ENCODE measurements at regions not wholly inside any gene's neighbourhood (a gene's known extent, or its start where the extent isn't known, plus 50 kb on each side); places are given as distances from the start of the nearest gene placed in this dataset.

DNA sequence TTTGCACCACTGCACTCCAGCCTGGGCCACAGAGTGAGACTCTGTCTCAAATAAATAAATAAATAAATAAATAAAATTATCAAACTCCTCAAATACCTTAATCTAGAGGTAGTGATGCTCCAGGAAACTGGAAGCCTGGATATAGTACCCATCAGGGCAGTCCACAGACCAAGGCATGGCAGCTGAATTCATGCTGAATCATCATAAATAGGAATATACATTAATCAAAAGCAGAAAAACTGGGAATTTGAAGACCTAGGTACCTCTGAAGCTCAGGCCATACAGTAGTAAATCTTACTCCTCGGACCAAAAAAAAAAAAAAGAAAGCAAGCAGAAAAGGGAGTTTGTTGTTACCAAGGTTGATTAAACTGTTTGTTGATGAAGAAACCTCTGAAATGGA is 184.2 kb upstream of the CHODL start:
- TF ChIP-seq, protein P1, sequence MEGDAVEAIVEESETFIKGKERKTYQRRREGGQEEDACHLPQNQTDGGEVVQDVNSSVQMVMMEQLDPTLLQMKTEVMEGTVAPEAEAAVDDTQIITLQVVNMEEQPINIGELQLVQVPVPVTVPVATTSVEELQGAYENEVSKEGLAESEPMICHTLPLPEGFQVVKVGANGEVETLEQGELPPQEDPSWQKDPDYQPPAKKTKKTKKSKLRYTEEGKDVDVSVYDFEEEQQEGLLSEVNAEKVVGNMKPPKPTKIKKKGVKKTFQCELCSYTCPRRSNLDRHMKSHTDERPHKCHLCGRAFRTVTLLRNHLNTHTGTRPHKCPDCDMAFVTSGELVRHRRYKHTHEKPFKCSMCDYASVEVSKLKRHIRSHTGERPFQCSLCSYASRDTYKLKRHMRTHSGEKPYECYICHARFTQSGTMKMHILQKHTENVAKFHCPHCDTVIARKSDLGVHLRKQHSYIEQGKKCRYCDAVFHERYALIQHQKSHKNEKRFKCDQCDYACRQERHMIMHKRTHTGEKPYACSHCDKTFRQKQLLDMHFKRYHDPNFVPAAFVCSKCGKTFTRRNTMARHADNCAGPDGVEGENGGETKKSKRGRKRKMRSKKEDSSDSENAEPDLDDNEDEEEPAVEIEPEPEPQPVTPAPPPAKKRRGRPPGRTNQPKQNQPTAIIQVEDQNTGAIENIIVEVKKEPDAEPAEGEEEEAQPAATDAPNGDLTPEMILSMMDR (IDR thresholded peaks at IDR 0.05): no peak
- Histone ChIP-seq H3K4me1 (ENCODE audit: low read depth) (no peaks in the 10 kb centered on the region), H3K36me3 (ENCODE audit: low read depth) (no peaks in the 10 kb centered on the region), H3K9me3 (peaks cover 2% of the 10 kb centered on the region), H3K4me3 (no peak overlapping the region)
- ATAC-seq (no peak), DNase-seq (no peak)
- intact Hi-C loops (cut with DNase I, micrococcal nuclease): no loop called here

DNA sequence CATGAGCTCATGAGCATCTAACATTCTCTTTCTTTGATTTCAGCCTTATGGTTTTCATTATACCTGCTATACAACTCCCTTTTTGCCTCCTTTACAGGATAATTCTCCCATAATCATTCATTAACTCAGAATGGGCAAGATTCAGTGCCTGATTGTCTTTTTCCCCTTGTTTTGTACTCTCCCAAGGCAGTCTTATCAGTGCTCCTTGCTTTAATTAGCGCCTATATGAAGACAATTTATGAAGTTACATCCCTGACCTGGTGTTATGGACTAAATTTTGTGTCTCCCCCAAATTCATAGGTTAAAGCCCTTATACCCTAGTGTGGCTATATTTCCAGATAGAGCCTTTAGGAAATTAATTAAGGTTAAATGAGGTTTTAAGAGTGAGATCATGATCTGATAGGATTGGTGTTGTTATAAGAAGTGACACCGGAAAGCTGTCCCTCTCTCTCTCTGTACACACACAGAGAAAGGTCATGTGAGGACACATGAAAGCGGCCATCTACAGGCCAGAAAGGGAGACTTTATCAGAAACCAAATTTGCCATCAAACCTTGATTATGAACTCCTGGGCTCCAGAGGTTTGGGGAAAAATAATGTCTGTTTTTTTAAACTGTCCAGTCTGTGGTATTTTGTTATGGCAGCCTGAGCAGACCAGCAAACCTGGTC is 185.8 kb upstream of the CHODL start:
- no peak for ATAC-seq
- Histone ChIP-seq H3K9me3 (peaks cover 2% of the 10 kb centered on the region), H3K4me3 (no peak overlapping the region), H3K36me3 (ENCODE audit: low read depth) (no peaks in the 10 kb centered on the region), H3K4me1 (ENCODE audit: low read depth) (no peaks in the 10 kb centered on the region)
- TF ChIP-seq, protein P1 (IDR thresholded peaks at IDR 0.05): no peak
- DNase-seq: no peak
- intact Hi-C loops (cut with DNase I, micrococcal nuclease): no loop called here

DNA sequence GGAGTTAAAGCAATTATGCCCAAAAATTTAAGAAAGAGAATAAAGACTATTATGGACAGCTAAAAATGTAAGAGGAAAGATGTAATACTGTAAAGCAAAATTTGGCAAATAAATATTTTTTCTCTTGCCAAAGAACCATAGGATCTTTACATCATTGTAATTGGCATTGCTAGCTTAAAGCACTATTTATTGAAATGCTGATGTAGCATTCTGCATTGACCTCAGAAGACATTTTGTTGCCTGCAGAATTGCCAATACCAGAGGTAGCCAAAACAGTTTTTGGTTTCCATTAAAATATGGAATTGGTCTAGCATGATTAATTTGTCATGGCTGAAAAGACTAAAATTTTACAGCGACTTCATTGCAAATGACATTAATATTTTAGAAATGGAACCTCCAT is 191.5 kb upstream of the CHODL start:
- no peak for DNase-seq
- no peak overlapping the region for H3K4me3 ChIP-seq
- TF ChIP-seq, protein P1 (IDR thresholded peaks at IDR 0.05): no peak
- H3K36me3 ChIP-seq (ENCODE audit: low read depth): no peaks in the 10 kb centered on the region
- intact Hi-C loops (cut with DNase I, micrococcal nuclease): no loop called here
- H3K4me1 ChIP-seq (ENCODE audit: low read depth): no peaks in the 10 kb centered on the region
- H3K9me3 ChIP-seq: no peaks in the 10 kb centered on the region
- ATAC-seq: no peak

DNA sequence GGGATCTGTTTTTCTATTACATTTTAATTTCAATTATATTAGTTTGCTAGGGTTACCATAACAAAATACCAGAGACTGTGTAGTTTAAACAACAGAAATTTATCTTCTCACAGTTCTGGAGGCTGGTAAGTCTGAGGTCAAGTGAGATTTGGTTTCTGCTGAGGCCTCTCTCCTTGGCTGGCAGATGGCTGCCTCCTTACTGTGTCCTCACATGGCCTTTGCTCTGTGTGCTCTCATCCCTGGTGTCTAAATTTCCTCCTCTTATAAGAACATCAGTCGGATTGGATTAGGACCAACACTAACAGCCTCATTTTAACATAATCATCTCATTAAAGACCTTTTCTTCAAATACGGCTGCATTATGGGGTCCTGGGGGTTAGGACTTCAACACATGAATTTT is 195.2 kb upstream of the CHODL start:
- H3K4me1 ChIP-seq (ENCODE audit: low read depth): no peaks in the 10 kb centered on the region
- intact Hi-C loops (cut with DNase I, micrococcal nuclease): no loop called here
- H3K9me3 ChIP-seq: no peaks in the 10 kb centered on the region
- ATAC-seq: no peak
- no peaks in the 10 kb centered on the region for H3K36me3 ChIP-seq (ENCODE audit: low read depth)
- TF ChIP-seq, protein P1 (IDR thresholded peaks at IDR 0.05): no peak
- H3K4me3 ChIP-seq: no peak overlapping the region
- no peak for DNase-seq

DNA sequence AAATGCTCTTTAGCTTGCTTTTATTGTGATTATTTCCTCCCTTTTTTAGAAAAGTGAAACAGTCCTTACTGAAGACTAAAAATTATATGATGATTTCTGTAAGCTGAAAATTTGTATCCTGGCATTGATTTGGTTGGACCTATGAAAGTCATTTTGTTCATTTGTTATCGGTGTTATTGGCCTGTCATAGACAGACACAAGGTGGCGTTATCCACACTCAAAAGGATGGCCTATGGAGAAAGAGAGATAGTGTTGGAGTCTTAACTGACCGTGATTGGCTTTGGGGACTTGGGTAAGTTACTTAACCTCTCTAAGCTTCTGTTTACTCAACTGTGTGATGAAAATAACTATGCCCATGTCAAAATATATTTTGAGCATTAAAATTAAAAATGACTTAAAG is 203.6 kb upstream of the CHODL start:
- DNase-seq: peak in 1 of 3 donors; percentile 9
- Histone ChIP-seq H3K4me3 (no peak overlapping the region), H3K9me3 (no peaks in the 10 kb centered on the region), H3K4me1 (ENCODE audit: low read depth) (no peaks in the 10 kb centered on the region), H3K36me3 (ENCODE audit: low read depth) (no peaks in the 10 kb centered on the region)
- TF ChIP-seq, protein P1 (IDR thresholded peaks at IDR 0.05): no peak
- intact Hi-C loops (cut with DNase I, micrococcal nuclease): no loop called here
- no peak for ATAC-seq

DNA sequence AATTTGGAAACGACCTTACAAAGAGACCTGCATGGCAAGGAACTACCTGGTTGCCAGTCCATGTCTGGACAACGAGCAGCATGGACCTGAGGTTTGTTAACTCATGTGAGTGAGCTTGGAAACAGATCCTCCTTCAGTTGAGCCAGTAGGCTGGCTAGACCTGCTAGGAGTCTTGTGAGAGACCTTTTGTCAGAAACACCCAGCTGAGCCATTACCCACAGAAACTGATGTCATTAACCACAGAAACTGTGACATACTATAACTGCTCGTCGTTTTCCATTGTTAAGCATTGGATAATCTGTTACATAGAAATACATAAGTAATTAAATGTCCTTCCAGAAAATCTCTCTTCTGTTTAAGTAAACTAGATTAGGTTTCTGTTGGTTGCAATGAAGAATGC is 211.1 kb upstream of the C21orf91 start:
- intact Hi-C loops (cut with DNase I, micrococcal nuclease): no loop called here
- no peaks in the 10 kb centered on the region for H3K4me1 ChIP-seq (ENCODE audit: low read depth)
- TF ChIP-seq, protein P1 (IDR thresholded peaks at IDR 0.05): no peak
- H3K9me3 ChIP-seq: no peaks in the 10 kb centered on the region
- no peak for DNase-seq
- ATAC-seq: no peak
- no peak overlapping the region for H3K4me3 ChIP-seq
- no peaks in the 10 kb centered on the region for H3K36me3 ChIP-seq (ENCODE audit: low read depth)
